RWPE2 (cell line): ENCODE measurements at regions not wholly inside any gene's neighbourhood (a gene's known extent, or its start where the extent isn't known, plus 50 kb on each side); places are given as distances from the start of the nearest gene placed in this dataset.

Experiments
- ATAC-seq: fragments of 200-7000 bp; cut with Tn5 transposase; 3 replicates; pipeline ENCODE4 v1.9.1; 2021; ENCODE audit warnings: low read depth
- DNase-seq: peaks from one replicate; pipeline ENCODE4 v3.0.0-alpha.2; 2020; ENCODE audit warnings: low spot score
- H3K27ac ChIP-seq: fragments of 450-650 bp; 2 replicates; pipeline ENCODE4 v1.5.1; 2017; ENCODE audit warnings: mild to moderate bottlenecking; ENCODE audit not compliant: poor library complexity, severe bottlenecking
- H3K27me3 ChIP-seq: fragments of 250-450 bp; sonication (Bioruptor Pico); 2 replicates; pipeline ENCODE4 v1.5.1; 2021; ENCODE audit warnings: mild to moderate bottlenecking, moderate library complexity; ENCODE audit not compliant: insufficient read depth, poor library complexity, severe bottlenecking
- H3K36me3 ChIP-seq: fragments of 250-450 bp; sonication (Bioruptor Pico); 2 replicates; pipeline ENCODE4 v1.5.1; 2020; ENCODE audit warnings: low read depth, mild to moderate bottlenecking, moderate library complexity
- H3K4me1 ChIP-seq: fragments of 250-450 bp; sonication (Bioruptor Pico); 2 replicates; pipeline ENCODE4 v1.5.1; 2021; ENCODE audit warnings: mild to moderate bottlenecking, moderate library complexity; ENCODE audit not compliant: insufficient read depth, poor library complexity, severe bottlenecking
- H3K4me3 ChIP-seq: fragments of 250-450 bp; sonication (Bioruptor Pico); 2 replicates; pipeline ENCODE4 v1.5.1; 2021; ENCODE audit warnings: mild to moderate bottlenecking, moderate library complexity; ENCODE audit not compliant: severe bottlenecking
- H3K9me3 ChIP-seq: fragments of 250-450 bp; sonication (Bioruptor Pico); 2 replicates; pipeline ENCODE4 v1.5.1; 2021; ENCODE audit warnings: mild to moderate bottlenecking, moderate library complexity; ENCODE audit not compliant: severe bottlenecking
- CTCF ChIP-seq: fragments of 450-650 bp; IDR thresholded peaks from one replicate; pipeline ENCODE4 v1.5.1; 2017; ENCODE audit warnings: mild to moderate bottlenecking, moderate library complexity; ENCODE audit not compliant: poor library complexity, severe bottlenecking

- Histone ChIP-seq H3K9me3 (no peaks in the 10 kb centered on the region), H3K36me3 (no peaks in the 10 kb centered on the region), H3K27ac (no peak overlapping the region), H3K27me3 (no peaks in the 10 kb centered on the region), H3K4me3 (no peak overlapping the region), H3K4me1 (no peaks in the 10 kb centered on the region)
- no peak for ATAC-seq
- no peak for TF ChIP-seq CTCF
- no peak for DNase-seq
Observed at GRCh38 chr2:30379481-30379880, 67.6 kb upstream of the LCLAT1 start.

- no peak for TF ChIP-seq CTCF
- no peak for DNase-seq
- H3K27me3 ChIP-seq: no peaks in the 10 kb centered on the region
- no peaks in the 10 kb centered on the region for H3K9me3 ChIP-seq
- no peak overlapping the region for H3K27ac ChIP-seq
- H3K4me3 ChIP-seq: no peak overlapping the region
- no peaks in the 10 kb centered on the region for H3K4me1 ChIP-seq
- ATAC-seq: no peak
- no peaks in the 10 kb centered on the region for H3K36me3 ChIP-seq
Observed at GRCh38 chr2:30380824-30381223, 66.2 kb upstream of the LCLAT1 start.

- DNase-seq (no peak), ATAC-seq (no peak)
- Histone ChIP-seq H3K4me3 (no peak overlapping the region), H3K4me1 (no peaks in the 10 kb centered on the region), H3K27me3 (no peaks in the 10 kb centered on the region), H3K9me3 (no peaks in the 10 kb centered on the region), H3K27ac (no peak overlapping the region), H3K36me3 (no peaks in the 10 kb centered on the region)
- TF ChIP-seq CTCF: no peak
Observed at GRCh38 chr2:30382162-30382783, 64.8 kb upstream of the LCLAT1 start.

- DNase-seq (no peak), ATAC-seq (no peak)
- H3K4me3 ChIP-seq: no peak overlapping the region
- H3K9me3 ChIP-seq: no peaks in the 10 kb centered on the region
- no peaks in the 10 kb centered on the region for H3K4me1 ChIP-seq
- H3K27ac ChIP-seq: no peak overlapping the region
- no peaks in the 10 kb centered on the region for H3K36me3 ChIP-seq
- no peaks in the 10 kb centered on the region for H3K27me3 ChIP-seq
- TF ChIP-seq CTCF: no peak
Observed at GRCh38 chr2:30382995-30383394, 64.1 kb upstream of the LCLAT1 start.

- no peaks in the 10 kb centered on the region for H3K36me3 ChIP-seq
- ATAC-seq (peak; percentile 79; the same call in 2 of the 3 replicates), DNase-seq (no peak)
- H3K27ac ChIP-seq: no peak overlapping the region
- no peaks in the 10 kb centered on the region for H3K27me3 ChIP-seq
- no peak overlapping the region for H3K4me3 ChIP-seq
- no peaks in the 10 kb centered on the region for H3K9me3 ChIP-seq
- no peak for TF ChIP-seq CTCF
- H3K4me1 ChIP-seq: no peaks in the 10 kb centered on the region
Observed at GRCh38 chr2:30385327-30385726, 61.7 kb upstream of the LCLAT1 start.
